ENCODE measurements at regions not wholly inside any gene's neighbourhood (a gene's known extent, or its start where the extent isn't known, plus 50 kb on each side); places are given as distances from the start of the nearest gene placed in this dataset.
"Not testable (repeated sequence)": the region's sequence is repeated elsewhere in the genome, so short reads cannot be mapped to it uniquely, and the experiment has no call there.

DNA sequence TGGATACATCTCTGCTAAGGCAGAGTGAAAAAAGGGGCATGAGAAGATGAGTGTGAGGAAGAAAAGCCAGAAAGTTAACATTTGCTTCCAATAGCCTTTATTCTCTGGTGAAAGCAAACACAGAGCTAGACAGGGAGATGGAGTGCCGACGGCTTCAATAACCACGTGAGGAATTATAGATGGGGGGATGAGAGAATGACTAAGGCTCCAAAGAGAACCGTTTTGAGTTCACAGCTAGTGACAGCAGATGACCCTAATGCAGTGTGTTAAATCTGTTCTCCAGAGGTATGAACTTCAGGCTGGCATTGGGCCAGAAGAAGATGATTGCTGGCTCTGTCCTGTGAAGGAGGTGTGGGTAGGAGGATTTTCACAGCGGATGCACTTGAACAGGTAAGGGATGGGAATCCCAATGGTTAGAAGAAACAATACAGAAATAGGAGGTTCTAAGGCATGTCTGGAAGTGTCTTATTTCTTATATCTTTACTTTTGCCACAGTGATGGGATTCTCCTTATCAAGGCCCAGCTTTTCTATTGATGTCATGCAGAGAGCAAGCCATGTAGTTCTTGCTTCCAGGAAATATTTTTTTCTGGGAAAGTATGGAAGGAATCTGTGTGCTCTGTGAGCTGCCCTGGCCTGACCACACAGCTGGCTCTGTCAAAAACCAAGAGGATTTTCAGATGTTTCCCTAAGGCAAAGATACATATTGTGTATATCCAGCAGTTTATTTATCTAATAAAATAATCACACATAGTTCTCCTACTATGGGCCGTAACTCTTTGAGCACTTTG, 573.8 kb downstream of the LTN1 start:
- DNase-seq (ENCODE audit: low read depth), result no peak

GRCh38 chr21:28410256-28410655, 582.4 kb downstream of the LTN1 start:
- DNase-seq (ENCODE audit: low read depth), result no peak

DNA sequence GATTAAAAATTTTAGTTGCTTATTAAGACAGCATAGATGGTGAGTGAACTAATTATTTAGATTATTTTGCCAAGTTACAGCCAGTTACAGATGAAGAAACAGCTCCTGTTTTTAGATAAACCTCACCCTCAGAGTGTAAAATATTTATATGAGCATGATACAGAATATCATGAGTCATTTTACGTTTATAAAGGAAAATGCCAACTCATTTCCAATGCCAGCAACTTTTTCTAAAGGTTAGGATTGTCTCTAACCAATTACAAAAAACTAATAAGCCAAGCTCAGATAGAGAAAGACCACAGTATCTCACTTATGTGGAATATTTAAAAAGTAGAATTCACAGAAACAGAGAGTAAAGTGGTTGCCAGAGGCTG, 590.1 kb downstream of the LTN1 start:
- DNase-seq (ENCODE audit: low read depth), result no peak

DNA sequence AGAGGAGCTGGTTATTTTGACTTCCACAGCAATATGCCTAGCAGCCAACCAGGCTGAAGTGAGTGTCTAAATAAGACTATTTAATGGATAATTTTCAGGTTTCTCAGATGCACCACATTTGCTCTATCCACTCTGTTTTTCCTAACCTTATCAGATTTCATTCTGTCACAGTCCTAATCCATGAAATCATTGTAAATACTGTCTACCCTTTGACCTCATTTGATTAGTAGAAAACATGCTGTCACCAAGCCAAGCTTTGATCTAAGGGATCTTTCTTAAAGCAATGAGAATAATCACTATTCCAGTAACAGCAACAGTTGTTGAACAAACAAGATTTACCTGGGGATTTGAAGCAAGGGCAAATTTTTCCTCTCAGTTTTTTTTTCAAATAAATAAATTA, 595.6 kb downstream of the LTN1 start:
- no peak for DNase-seq (ENCODE audit: low read depth)

GRCh38 chr21:28396421-28396820, 596.3 kb downstream of the LTN1 start:
- DNase-seq (ENCODE audit: low read depth), result no peak

DNA sequence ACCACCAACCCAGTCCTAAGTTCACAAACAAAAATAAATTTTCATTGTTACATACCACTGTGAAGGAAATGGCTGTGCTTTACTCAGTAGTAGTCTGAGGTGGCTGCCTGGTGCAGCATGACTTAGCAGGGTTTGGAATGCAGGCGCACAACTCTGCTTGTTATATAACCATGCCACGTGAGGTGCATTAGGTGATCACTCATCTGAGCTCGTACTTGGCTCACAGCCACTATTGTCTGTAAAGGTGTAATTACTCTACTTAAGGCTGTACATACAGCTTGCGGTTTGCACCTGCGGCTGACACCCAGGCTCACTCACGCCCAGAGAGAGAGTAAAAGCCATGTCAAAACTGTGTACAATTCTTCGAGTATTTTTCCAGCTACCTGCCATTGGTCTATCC, 599.4 kb downstream of the LTN1 start:
- DNase-seq (ENCODE audit: low read depth), result no peak

DNA sequence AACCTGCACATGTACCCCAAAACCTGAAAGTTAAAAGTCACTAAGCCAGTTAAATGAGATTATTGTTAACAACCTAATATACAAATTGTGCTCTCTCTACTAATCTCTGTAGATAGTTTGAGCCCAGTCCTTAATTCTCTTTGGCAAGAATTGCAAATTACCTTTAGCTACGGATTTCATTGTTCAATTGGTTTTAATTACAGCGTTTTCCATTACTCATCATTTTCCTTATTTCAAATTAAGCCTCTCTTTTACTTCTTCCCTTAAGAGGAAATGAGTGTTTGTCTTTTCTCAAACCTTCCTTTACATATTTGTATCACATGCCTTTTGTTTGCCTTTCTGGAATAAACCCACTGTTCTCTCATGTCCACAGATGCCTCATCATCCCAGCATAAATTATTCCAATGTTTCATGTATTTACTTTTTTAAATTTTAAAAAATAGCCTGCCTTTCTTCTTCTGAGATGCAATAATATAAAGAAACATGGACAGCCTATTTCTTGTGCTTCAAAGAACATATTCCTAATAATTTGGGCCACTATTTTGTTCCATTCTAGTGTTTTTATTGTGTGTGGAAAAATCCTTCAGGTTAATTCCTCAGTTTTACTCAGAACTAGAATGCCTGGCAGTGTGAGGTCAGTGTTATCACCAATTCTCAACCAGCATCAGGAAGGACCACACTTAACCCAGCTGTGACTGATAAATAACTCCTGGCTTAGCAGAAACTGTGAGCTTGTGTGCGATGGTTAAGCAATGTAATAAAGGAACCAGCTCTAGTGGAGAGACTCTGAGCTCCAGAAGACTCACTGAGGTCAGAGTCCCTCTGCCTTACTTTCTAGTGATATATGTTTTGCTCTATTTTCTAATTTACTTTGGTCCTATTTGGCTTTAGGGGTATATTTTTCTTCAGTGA, 600.5 kb downstream of the LTN1 start:
- DNase-seq (ENCODE audit: low read depth), result no peak

GRCh38 chr21:28387220-28387619, 605.5 kb downstream of the LTN1 start:
- no peak for DNase-seq (ENCODE audit: low read depth)

- DNase-seq (ENCODE audit: low read depth), result no peak
These were observed 606.8 kb downstream of the LTN1 start for GRCh38 chr21:28385845-28386244.

DNA sequence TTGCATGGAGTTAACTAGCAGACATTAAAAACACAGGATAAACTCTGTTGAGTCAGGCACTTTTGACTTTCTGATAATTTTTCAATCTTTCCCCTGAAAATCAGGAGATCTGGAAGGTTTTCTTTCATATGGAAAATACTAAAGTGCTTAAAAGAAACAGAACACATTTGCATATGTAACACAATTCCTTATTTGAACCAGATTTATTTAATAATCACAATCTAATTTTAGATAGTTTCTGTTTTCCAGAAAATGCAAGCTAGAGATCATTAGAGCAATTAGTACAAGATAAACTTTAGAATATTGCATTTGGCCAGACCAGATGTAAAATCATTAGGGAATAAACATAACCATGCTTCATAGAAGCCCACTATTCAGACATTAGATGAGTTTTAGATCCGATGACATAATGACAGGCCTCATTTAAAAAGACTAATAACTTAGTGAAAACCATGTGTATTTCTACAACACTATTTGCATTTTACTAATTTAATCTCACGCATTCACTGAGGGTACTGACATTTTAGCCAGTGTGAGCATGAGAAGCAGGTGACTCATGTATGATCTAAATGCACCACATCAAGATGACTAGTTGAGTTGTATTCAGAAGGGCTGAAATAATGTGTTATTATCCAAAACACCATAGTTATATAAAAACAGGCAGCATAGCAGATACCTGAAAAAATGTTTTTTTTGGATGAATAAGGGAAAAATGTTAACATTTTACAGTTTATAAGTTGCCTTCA, 611.5 kb downstream of the LTN1 start:
- not testable (repeated sequence) for DNase-seq (ENCODE audit: low read depth)

DNA sequence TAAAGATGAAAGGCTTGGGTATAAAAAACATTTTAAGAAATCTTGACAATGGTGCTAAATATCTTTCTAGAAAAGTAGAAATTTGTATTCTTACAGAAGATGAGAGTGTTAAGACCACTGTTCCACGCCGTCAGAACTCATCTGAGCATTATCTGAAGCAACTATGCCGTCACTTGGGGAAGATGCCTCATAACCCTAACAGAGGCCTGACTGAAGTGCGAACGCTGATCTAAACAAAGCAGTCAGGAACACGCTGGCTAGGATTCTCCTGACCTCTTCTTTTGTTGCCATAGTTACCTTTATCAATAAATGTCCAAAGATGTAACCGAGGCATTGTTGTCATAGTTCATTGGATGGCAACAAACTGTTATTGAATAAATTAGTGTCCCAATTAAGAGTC, 612.4 kb downstream of the LTN1 start:
- DNase-seq (ENCODE audit: low read depth), result no peak

- DNase-seq (ENCODE audit: low read depth), result no peak
These were observed 614.7 kb downstream of the LTN1 start for GRCh38 chr21:28378026-28378425.

GRCh38 chr21:28375708-28376385, 616.8 kb downstream of the LTN1 start:
- no peak for DNase-seq (ENCODE audit: low read depth)

- DNase-seq (ENCODE audit: low read depth), result no peak
These were observed 617.8 kb downstream of the LTN1 start for GRCh38 chr21:28374881-28375280.

DNA sequence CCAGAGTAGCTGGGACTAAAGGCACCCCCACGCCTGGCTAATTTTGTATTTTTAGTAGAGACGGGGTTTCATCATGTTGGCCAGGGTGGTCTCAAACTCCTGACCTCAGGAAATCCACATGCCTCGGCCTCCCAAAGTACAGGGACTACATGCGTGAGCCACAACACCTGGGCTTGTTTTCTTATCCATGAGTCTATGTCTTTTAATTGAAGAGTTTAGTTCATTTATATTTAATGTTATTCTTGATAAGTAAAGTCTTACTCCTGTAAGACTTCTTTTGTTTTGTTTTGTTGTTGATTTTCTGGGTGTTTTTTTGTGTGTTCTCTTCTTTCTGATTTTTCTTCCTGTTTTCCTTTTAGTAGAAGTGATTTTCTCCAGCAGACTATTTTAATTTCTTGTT, 621.0 kb downstream of the LTN1 start:
- DNase-seq (ENCODE audit: low read depth), result no peak

GRCh38 chr21:28359300-28359699, 633.4 kb downstream of the LTN1 start:
- no peak for DNase-seq (ENCODE audit: low read depth)

GRCh38 chr21:28358702-28359101, 634.0 kb downstream of the LTN1 start:
- no peak for DNase-seq (ENCODE audit: low read depth)

- no peak for DNase-seq (ENCODE audit: low read depth)
These were observed 634.5 kb downstream of the LTN1 start for GRCh38 chr21:28358170-28358569.

DNA sequence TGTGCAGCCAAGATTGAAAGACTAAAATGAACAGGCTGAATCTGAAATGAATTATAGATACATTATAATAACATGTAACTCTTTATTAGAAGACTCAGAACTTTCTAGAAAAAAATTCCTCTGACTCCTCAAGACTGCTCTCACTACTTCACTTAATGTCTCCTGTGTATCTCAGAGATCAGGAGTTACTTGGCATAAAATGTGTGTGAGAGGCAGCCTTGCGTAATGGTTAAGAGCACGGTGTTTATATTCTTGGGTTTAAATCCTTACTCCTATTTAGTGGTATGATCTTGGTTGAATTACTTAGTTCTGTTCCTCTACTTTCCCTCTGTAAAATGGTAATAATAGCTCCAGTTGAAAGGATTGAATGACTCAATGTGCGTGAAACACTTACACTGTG, 634.9 kb downstream of the LTN1 start:
- DNase-seq (ENCODE audit: low read depth), result no peak

- no peak for DNase-seq (ENCODE audit: low read depth)
These were observed 636.3 kb downstream of the LTN1 start for GRCh38 chr21:28356422-28356821.

DNA sequence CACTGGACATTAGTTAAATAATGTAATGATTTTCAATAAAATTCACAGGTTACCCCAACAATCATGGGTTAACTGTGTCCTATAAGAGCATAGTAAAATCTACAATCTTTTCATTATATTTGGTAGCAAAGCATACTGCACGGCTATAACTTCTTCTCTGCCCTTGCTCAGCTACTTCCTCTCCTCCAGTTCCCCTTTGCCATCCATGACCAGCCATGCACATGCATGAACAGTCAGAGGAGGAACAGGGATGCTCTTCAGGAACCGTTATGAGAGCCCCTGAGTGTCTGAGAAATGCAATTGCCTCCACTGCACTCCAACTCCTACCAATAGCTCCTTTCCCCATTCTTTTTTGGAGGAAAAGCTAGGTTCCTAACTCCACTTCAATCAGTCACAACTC, 646.7 kb downstream of the LTN1 start:
- DNase-seq (ENCODE audit: low read depth), result no peak

GRCh38 chr21:28344985-28345384, 647.7 kb downstream of the LTN1 start:
- DNase-seq (ENCODE audit: low read depth), result no peak

Measured in activated T-cell treated with anti-CD3 and anti-CD28 coated beads for 1 hour (primary cell).